HCEC 1CT (cell line): ENCODE measurements at regions not wholly inside any gene's neighbourhood (a gene's known extent, or its start where the extent isn't known, plus 50 kb on each side); places are given as distances from the start of the nearest gene placed in this dataset.

Experiments used
- DNase-seq: peaks from one replicate; pipeline ENCODE4 v3.0.0-alpha.2; 2017

GRCh38 chr1:185495898-185496297, 178.9 kb upstream of the IVNS1ABP start:
- DNase-seq: no peak

GRCh38 chr1:185495007-185495406, 178.0 kb upstream of the IVNS1ABP start:
- no peak for DNase-seq

DNA sequence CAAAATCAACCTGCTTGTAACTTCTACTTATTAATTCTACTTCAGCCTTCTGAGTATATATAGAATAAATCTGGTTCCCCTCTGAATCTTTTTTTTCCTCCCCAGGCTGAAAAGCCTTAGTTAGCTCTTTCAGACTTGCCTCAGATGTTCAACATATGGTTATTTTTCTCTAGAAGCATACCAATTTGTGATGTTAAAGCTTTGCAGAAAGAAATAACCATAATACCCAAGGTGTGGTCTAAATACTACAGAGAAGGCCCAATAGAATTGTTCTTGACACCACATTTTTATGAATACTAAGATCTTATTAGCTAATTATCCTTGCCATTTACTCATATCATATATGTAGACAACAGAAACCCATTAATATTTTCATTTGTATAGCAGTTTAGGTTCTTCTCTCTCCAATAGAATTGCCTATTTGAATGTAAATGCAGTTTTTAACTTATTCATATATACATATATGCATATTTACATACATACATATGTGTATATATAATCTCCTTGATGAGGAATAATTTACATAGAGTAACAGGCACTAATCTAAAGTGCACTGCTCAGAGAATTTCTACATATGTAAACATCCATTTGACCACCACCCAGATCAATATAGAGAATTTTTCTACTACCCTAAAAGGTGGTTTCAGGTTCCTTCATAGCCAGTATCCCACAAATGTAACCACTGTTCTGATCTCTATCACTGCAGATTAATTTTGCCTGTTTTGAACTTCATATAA, 175.2 kb upstream of the IVNS1ABP start:
- DNase-seq: no peak

DNA sequence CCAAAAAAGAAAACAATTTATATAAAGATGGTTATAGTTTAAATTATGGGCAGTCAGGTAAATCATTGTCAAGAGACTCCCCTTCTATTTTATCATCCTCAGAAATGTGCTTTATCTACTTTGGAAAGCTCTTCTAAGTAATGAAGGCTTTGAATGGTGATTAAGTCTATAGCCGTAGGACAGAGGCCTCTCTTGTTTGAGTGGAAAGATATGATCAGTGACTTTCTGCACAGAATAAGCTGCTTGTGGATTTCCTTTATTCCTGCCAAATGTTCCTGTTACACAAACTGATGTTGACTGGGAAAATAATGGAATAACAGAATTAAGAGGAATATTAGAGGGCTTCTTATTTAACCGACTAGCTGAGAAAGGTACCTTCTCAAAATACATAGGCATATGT, 174.6 kb upstream of the IVNS1ABP start:
- no peak for DNase-seq

DNA sequence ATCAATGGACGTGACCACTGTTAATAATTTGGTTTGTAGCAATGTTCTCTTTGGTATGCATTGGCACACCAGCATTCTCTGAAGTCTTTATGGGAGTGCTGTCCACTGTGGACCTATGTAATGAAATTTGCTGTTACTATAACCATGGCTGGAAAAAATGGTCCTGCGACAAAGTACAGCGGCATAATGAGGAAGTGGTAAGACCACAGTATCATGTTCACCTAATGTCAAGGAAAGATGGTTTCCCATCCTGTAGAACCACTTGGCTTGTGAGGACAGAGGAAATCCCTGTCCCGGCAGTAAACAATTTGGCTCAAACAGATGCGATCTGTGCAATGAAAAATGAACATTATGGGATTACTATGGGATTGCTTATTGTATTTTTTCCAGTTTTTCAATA, 173.9 kb upstream of the IVNS1ABP start:
- no peak for DNase-seq

DNA sequence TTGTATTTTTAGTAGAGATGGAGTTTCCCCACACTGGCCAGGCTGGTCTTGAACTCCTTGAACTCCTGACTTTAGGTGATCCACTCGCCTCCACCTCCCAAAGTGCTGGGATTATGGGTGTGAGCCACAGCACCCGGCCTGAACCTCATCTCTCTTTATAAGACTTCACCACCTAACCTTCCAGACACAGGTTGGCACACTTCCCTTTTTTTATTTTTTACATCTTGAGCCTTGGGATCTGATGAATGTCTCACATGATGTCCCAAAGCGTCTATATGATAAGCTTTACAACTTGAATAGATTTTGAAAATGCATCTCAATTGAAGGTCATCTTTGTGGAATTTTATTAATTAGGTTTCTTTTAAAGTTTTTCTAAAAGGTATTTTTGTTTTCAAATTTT, 172.4 kb upstream of the IVNS1ABP start:
- DNase-seq: no peak

DNA sequence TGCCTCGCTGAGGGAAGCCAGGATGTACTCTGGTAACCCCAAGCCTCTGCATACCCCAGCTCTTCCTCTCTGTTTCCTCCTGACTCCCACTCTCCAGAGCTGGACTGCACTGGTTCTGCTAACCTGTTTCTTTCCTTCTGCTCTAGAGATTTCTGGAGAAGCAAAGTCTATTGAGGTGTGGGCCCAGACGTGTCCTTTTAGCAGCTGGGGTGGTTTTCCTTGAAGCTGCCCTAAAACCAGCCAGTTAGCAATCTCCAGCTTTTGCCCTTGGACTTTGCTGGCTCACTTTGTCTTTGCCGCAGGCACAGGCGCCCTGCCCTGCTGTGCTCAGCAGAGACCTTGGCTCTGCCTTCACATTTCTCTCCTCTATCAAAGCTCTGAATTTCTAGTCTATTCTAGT, 171.8 kb upstream of the IVNS1ABP start:
- DNase-seq: no peak

DNA sequence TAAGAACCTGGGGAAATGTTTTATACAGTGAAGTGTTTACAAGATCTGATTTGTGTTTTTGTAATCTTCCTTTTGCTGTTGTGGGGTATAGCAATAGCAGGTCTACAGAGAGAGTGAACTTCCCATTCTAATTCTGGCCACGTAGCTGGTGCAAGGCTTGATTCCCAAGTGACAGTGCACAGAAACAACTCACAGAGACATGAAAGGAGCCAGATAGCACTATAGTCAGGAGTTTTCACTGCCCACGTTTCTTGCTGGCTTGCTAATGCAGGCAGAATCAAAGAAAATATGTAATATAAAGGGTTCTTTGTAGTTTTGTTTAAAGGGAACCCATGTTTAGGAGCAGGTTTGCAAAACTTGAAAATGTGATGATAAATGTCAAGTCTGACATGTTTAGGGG, 170.9 kb upstream of the IVNS1ABP start:
- no peak for DNase-seq

- no peak for DNase-seq
These were observed 170.0 kb upstream of the IVNS1ABP start for GRCh38 chr1:185487026-185487425.

DNA sequence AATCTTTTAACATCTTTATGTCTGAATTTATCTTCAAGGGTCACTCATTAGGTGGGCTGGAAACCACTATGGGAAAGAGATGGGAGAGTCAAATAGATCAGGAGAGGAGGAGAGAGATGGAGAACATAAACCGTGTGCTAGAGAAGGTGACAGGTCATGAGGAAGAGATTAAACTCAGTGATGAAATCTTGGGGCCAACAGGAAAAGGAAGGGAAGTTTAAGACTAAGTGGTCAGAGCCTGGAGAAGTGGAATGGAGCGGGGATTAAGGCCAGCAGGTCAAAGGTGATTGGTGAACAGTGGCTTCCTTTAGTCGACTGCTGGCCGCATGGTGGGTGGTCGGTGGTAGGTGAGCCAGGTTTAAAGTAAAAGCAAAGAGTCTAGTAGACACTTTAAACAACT, 169.3 kb upstream of the IVNS1ABP start:
- no peak for DNase-seq

GRCh38 chr1:185483664-185484450, 166.8 kb upstream of the IVNS1ABP start:
- peak; percentile 50 for DNase-seq

- DNase-seq: no peak
These were observed 166.2 kb upstream of the IVNS1ABP start for GRCh38 chr1:185483217-185483616.

- DNase-seq: no peak
These were observed 163.5 kb upstream of the IVNS1ABP start for GRCh38 chr1:185480545-185480944.

- DNase-seq: no peak
These were observed 162.8 kb upstream of the IVNS1ABP start for GRCh38 chr1:185479796-185480195.

DNA sequence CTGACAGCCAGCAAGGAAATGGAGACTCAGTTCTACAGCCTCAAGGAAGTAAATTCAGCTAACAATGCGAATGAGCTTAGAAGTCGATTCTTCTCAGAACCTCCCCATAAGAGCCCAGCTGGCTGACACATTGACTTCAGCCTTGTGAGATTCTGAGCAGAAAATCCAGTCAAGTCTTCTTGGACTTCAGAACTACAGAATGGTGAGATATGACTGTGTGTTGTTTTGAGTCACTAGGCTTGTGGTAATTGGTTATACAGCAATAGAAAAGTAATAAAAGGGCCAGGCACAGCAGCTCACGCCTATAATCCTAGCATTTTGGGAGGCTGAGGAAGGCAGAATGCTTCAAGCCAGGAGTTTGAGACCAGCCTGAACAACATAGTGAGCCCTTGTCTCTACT, 161.8 kb upstream of the IVNS1ABP start:
- DNase-seq: no peak

DNA sequence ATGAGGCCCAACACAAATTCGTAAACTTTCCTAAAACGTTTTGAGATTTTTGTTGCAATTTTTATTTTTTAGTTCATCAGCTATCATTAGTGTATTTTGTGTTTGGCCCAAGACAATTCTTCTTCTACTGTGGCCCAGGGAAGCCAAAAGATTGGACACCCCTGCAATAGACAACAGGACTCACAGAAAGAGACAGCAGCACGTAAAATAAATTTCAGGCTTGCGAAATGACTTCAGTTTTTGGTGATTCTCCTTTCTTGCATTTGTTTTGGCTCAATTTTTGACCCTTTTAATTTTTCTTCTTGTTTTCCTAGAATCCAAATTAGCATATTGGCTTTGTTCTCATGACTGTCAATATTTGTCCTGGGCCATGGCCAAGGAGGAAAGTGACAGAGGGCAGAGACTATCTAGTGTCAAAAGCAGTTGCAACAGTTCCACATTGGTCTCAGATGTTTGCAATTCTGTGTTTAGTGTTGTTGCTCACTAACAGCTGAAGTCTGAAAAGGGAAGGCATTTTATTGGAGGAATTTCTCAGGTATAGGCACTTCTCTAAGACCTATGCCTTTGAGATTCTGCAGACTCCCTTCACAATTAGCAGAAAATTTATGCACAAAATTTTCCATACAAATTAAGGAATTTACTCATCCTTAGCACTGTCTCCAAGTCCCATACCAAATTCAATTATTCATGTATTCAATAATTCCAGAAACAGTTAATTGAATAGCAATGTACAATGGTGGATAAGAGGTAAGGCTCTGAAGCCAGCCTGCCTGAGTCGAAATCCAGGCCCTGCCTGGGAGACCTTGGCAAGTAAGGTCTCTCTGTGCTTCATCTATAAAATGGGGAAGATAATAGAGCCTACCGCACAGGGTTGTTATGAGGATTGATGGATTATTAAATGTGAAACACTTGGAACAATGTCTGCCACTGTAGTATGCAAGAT, 160.9 kb upstream of the IVNS1ABP start:
- DNase-seq: no peak

DNA sequence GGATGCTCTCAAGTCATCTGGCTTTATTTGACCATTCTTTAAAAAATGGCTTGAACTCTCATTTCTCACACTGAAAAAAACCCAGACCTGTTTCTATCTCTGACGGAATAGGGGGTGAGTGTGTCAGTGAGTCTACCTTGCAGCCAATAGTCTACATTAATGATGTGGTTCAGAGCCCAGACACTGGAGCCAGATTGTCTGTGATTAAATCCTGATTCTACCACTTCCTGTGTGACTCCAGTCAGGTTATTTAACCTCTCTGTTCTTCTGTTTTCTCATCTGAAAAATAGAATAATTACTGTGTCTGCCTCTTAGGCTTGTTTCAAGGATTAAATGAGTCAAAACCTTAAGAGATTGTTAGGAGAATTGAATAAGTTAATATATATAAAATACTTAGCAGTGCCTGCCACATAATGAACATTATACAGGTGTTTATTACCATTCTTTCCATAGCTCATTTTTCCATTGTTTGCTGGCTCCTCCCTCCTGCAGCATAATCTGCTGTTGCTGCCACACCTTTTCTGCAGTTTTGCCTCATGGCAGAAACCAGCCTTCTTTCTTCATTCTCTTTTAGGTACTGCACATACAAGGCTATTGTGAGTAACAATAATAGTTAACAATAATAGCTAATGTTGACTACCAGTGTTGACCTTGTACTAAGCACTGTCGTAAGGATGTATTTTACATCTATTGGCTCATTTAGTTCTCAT, 157.6 kb upstream of the IVNS1ABP start:
- no peak for DNase-seq

- no peak for DNase-seq
These were observed 156.1 kb upstream of the IVNS1ABP start for GRCh38 chr1:185473186-185473585.

DNA sequence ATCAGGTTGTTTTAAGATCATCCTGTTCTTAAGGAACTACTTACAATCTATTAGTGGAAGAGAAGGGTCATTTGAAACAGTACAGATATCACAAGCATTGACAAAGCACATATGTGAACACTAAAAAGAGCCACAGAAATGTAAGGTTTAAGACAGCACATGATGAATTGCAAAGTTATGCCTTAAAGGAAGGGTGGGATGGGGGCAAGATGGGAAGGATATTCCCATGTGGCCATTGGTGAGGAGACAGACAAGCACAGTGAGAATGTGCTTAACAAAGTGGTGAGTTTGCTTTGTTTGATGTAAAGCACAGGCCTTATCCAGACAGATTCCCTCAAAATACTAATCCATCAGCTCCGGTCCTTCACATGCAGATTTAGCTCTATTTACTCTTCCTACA, 151.6 kb upstream of the IVNS1ABP start:
- no peak for DNase-seq

DNA sequence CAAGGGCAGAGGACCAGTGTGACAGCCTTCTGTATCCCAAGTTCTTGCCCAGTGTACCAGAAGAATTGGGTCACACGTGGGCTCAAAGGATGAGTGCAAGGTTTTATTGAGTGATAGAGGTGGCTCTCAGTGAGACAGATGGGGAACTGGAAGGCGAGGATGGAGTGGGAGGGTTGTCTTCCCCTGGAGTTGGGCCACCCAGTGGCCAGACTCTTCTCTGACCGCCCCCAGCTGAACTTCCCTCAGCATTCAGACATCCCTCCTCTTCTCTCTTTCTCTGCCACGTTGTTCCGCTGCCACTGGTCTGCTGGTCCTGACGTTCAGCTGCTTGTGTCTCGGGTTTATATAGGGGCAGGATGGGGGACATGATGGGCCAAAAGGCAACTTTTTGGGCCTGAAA, 150.1 kb upstream of the IVNS1ABP start:
- DNase-seq: no peak

- DNase-seq: no peak
These were observed 147.7 kb upstream of the IVNS1ABP start for GRCh38 chr1:185464777-185465176.

GRCh38 chr1:185463433-185463832, 146.4 kb upstream of the IVNS1ABP start:
- DNase-seq: no peak

DNA sequence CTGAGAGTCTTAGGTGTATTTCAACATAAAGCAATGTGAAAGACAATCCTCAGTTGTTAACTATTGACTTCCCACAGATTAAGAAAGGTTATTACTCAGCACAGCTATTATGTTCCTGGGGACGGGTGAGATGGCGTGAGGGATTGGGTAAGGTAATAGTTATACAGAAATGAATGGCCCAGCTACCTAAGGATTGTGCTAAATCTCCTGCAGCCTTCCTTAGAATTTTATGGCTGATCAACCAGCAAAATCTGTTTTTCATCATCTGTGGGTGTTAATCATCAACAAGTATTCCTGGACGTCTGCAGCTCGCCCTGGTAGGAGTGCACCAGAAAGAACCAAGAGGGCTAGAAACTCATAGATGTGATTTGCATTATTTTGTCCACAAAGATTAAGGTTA, 146.0 kb upstream of the IVNS1ABP start:
- no peak for DNase-seq
